IgD-negative memory B cell (primary cell): ENCODE measurements at regions not wholly inside any gene's neighbourhood (a gene's known extent, or its start where the extent isn't known, plus 50 kb on each side); places are given as distances from the start of the nearest gene placed in this dataset.

Experiments
- H3K27ac Mint-ChIP-seq, 3 donors: one replicate each; pipeline ENCODE4 v1.8.0; 2020 to 2022; ENCODE audit warnings: mild to moderate bottlenecking in 3 of 3, mixed read lengths in 3 of 3, moderate library complexity in 1 of 3
- H3K27me3 Mint-ChIP-seq: one replicate; pipeline ENCODE4 v1.8.0; 2021; ENCODE audit warnings: mixed read lengths
- H3K36me3 Mint-ChIP-seq: one replicate; pipeline ENCODE4 v1.8.0; 2020; ENCODE audit warnings: mild to moderate bottlenecking, mixed read lengths
- H3K4me1 Mint-ChIP-seq, 3 donors: one replicate each; pipeline ENCODE4 v1.8.0; 2020 to 2022; ENCODE audit warnings: mixed read lengths in 3 of 3, mild to moderate bottlenecking in 1 of 3
- H3K4me3 Mint-ChIP-seq, 4 donors: one replicate each; pipeline ENCODE4 v1.8.0; 2020 to 2022; ENCODE audit warnings: mild to moderate bottlenecking in 4 of 4, mixed read lengths in 4 of 4, moderate library complexity in 3 of 4
- H3K9me3 Mint-ChIP-seq, 3 donors: one replicate each; pipeline ENCODE4 v1.8.0; 2020 to 2021; ENCODE audit warnings: mixed read lengths in 3 of 3, mild to moderate bottlenecking in 1 of 3

DNA sequence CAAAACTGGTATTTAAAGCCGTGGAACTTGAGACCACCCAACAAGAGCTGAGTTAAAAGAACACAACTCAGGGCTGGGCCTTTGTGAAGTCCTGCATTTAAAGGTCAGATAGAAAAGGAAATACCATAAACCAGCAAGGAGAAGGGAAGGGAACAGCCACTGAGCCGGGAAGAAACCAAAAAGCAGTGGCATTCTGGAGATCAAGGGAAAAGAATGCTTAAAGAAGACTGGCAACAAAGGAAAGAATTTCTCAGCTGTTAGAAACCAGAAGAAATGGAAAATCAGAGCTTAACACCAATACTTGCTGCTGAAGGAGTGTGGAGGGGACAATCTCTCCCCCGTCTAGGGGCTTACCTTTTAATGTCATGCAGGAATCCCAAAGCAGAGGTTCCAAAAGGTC is 247.4 kb upstream of the CHRNA7 start:
- Mint-ChIP-seq H3K27ac (no peak overlapping the region), H3K36me3 (no peaks in the 10 kb centered on the region), H3K27me3 (peaks cover 1% of the 10 kb centered on the region), H3K4me3 (no peak overlapping the region), H3K9me3 (no peaks in the 10 kb centered on the region), H3K4me1 (no peaks in the 10 kb centered on the region)

- Mint-ChIP-seq H3K4me3 (no peak overlapping the region), H3K4me1 (no peaks in the 10 kb centered on the region), H3K27me3 (peaks cover 1% of the 10 kb centered on the region), H3K27ac (no peak overlapping the region), H3K9me3 (no peaks in the 10 kb centered on the region), H3K36me3 (no peaks in the 10 kb centered on the region)
Measured at GRCh38 chr15:31786360-31786759, 244.0 kb upstream of the CHRNA7 start.

DNA sequence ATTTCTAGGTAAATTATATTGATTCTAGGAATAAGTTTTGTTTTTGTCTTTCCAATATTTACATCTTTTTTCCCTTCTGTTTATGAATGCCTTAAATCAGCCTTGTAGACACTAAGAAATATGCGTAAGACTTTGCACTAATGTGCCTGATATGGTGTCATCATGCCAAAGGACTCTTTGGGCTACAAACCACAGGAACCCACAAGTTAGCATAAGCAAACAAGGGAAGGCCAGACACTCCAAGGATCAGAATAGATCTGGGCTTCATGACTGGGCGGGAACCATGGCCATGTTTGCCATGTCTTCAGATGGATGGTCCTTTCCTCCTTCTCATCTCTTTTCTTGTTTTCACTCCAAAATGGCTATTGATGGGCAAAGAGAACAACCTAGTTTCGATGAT is 242.2 kb upstream of the CHRNA7 start:
- H3K27me3 Mint-ChIP-seq, result peaks cover 4% of the 10 kb centered on the region
- H3K36me3 Mint-ChIP-seq, result no peaks in the 10 kb centered on the region
- no peaks in the 10 kb centered on the region for H3K4me1 Mint-ChIP-seq
- H3K9me3 Mint-ChIP-seq, result peaks cover 0 to 1% (median 0%) of the 10 kb centered on the region in 3 donors
- no peak overlapping the region for H3K4me3 Mint-ChIP-seq
- H3K27ac Mint-ChIP-seq, result no peak overlapping the region

DNA sequence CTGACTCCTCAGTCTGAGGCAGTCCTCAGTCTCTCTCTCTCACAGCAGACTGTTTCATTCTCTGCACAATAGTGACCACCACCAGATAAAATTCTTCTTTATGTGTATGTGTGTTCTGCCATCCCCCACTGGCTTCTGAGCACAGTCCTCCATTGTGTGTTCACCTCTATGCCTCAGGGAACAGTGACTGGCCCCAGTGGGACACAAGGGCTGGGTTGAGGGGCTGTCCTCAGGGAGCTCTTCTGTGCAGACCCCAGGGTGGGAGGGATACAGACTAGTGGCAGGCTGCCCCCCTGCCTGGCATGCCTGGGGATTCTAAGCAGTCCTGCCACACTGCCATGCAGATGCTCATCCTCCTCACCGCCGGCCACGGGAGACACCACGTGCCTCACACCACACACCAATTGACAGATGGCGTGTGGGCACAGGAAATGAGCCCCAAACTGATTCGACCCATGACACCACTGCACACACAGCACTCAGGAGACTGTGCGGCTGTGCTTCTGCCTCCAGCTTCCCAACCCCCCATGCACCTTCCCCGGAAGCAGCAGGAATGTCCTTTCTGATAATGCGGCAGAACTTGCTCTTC is 237.6 kb upstream of the CHRNA7 start:
- Mint-ChIP-seq H3K4me3 (no peak overlapping the region), H3K4me1 (no peaks in the 10 kb centered on the region), H3K27ac (no peak overlapping the region), H3K27me3 (peaks cover 3% of the 10 kb centered on the region), H3K9me3 (peaks cover 0 to 1% (median 0%) of the 10 kb centered on the region in 3 donors), H3K36me3 (no peaks in the 10 kb centered on the region)

DNA sequence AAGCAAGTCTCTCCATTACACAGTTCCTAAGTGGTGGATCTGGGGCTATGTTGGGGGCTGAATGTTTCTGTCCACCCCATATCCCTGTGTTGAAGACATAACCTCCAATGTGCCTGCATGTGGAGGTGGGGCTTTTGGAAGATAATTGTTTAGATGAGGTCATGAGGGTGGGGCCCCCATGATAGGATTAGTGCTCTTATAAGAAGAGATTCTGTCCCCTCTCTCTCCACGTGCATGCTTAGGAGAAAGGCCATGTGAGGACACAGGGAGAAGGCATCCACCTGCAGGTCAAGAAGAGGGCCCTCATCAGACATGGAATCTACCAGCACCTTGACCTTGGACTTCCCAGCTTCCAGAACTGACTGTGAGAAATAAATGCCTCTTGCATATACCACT is 231.0 kb upstream of the CHRNA7 start:
- H3K4me1 Mint-ChIP-seq, result no peaks in the 10 kb centered on the region
- no peak overlapping the region for H3K4me3 Mint-ChIP-seq
- no peaks in the 10 kb centered on the region for H3K9me3 Mint-ChIP-seq
- H3K27me3 Mint-ChIP-seq, result peaks cover 3% of the 10 kb centered on the region
- H3K27ac Mint-ChIP-seq, result no peak overlapping the region
- no peaks in the 10 kb centered on the region for H3K36me3 Mint-ChIP-seq

- H3K4me1 Mint-ChIP-seq, result no peaks in the 10 kb centered on the region
- no peak overlapping the region for H3K4me3 Mint-ChIP-seq
- no peaks in the 10 kb centered on the region for H3K9me3 Mint-ChIP-seq
- H3K27me3 Mint-ChIP-seq, result peaks cover 3% of the 10 kb centered on the region
- H3K36me3 Mint-ChIP-seq, result no peaks in the 10 kb centered on the region
- H3K27ac Mint-ChIP-seq, result no peak overlapping the region
Measured at GRCh38 chr15:31799715-31800321, 230.5 kb upstream of the CHRNA7 start.

GRCh38 chr15:31801152-31801551 is 229.2 kb upstream of the CHRNA7 start:
- no peak overlapping the region for H3K27ac Mint-ChIP-seq
- H3K27me3 Mint-ChIP-seq, result peaks cover 3% of the 10 kb centered on the region
- H3K9me3 Mint-ChIP-seq, result no peaks in the 10 kb centered on the region
- no peaks in the 10 kb centered on the region for H3K4me1 Mint-ChIP-seq
- no peaks in the 10 kb centered on the region for H3K36me3 Mint-ChIP-seq
- H3K4me3 Mint-ChIP-seq, result no peak overlapping the region

- Mint-ChIP-seq H3K27me3 (peaks cover 3% of the 10 kb centered on the region), H3K4me3 (no peak overlapping the region), H3K4me1 (no peaks in the 10 kb centered on the region), H3K9me3 (no peaks in the 10 kb centered on the region), H3K36me3 (no peaks in the 10 kb centered on the region), H3K27ac (no peak overlapping the region)
Measured at GRCh38 chr15:31802761-31803160, 227.6 kb upstream of the CHRNA7 start.

DNA sequence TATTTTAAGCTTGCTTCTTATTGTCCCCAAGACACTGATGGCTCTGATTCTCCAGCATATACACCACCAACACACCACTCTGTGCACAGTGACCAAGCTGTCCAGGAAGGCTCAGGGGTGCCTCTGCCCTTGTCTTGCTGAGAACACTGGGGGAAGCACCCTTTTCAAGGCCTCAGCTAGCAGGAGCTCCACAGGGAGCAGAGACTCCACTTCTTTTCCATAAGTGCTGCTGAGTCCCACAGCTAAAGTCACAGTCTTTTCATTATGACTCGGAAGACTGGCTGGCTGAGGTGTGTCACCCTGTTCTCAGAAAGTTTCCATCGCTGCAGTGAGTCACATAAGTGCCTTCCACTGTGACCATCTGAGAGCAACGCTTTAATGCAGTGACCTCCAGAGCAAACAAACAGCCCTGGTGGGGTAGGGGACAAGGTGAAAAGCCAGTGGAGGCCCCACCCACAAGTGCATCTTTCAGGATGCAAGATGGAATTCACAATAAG is 226.9 kb upstream of the CHRNA7 start:
- Mint-ChIP-seq H3K36me3 (no peaks in the 10 kb centered on the region), H3K9me3 (peaks cover 0 to 2% (median 0%) of the 10 kb centered on the region in 3 donors), H3K27ac (no peak overlapping the region), H3K27me3 (peaks cover 3% of the 10 kb centered on the region), H3K4me1 (no peaks in the 10 kb centered on the region), H3K4me3 (no peak overlapping the region)

GRCh38 chr15:31805090-31805662 is 225.1 kb upstream of the CHRNA7 start:
- no peak overlapping the region for H3K27ac Mint-ChIP-seq
- no peaks in the 10 kb centered on the region for H3K36me3 Mint-ChIP-seq

DNA sequence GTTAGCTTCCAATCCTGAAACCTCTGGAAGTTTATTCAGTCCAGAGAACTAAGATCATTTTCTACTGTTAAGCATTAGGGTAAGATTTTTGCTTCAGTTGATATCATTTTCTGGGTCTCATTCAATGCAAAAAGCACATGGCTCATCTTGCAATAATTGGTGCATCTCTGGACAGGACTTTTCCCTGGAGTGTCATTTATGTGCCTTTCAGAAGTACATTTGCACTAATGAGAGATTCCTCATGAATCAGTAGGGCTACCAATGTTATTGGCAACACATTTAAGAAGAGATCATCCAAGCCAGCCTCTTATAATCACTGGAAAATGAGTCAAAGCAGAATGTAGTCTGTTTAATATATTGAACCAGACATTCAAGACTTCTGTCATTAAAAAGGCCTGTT is 224.2 kb upstream of the CHRNA7 start:
- H3K27me3 Mint-ChIP-seq, result peaks cover 3% of the 10 kb centered on the region
- no peaks in the 10 kb centered on the region for H3K4me1 Mint-ChIP-seq
- peaks cover under 1% of the 10 kb centered on the region for H3K36me3 Mint-ChIP-seq
- H3K27ac Mint-ChIP-seq, result no peak overlapping the region
- no peak overlapping the region for H3K4me3 Mint-ChIP-seq
- H3K9me3 Mint-ChIP-seq, result peaks cover 0 to 2% (median 2%) of the 10 kb centered on the region in 3 donors

More at GRCh38 chr15:31805090-31805662, 225.1 kb upstream of the CHRNA7 start:
- peaks cover 3% of the 10 kb centered on the region for H3K27me3 Mint-ChIP-seq
- H3K9me3 Mint-ChIP-seq, result peaks cover 0 to 2% (median 1%) of the 10 kb centered on the region in 3 donors
- no peak overlapping the region for H3K4me3 Mint-ChIP-seq
- H3K4me1 Mint-ChIP-seq, result no peaks in the 10 kb centered on the region

- H3K4me1 Mint-ChIP-seq, result no peaks in the 10 kb centered on the region
- H3K9me3 Mint-ChIP-seq, result peaks cover 0 to 2% (median 2%) of the 10 kb centered on the region in 3 donors
- no peaks in the 10 kb centered on the region for H3K27me3 Mint-ChIP-seq
- peaks cover 2% of the 10 kb centered on the region for H3K36me3 Mint-ChIP-seq
- no peak overlapping the region for H3K4me3 Mint-ChIP-seq
- H3K27ac Mint-ChIP-seq, result no peak overlapping the region
Measured at GRCh38 chr15:31811641-31812040, 218.7 kb upstream of the CHRNA7 start.

DNA sequence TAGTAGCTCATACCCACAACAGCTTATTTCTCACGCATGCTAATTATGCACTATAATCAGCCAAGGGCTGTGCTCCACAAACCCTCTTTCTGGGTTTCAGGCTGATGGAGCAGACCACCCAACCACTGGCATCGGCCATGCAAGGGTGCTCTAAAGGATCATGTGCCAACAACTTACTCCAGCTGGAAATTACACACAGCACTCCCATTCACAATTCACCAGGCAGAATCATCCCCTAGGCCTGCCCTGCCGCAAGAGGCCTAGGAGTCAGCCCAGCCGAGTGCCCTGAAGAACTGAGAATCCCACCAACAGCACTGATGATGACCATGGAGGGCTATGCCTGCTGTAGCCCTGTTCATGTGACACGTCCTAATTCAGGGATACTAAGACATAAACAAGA is 216.2 kb upstream of the CHRNA7 start:
- H3K27me3 Mint-ChIP-seq, result no peaks in the 10 kb centered on the region
- H3K4me3 Mint-ChIP-seq, result no peak overlapping the region
- H3K9me3 Mint-ChIP-seq, result peaks cover 0 to 3% (median 0%) of the 10 kb centered on the region in 3 donors
- H3K27ac Mint-ChIP-seq, result no peak overlapping the region
- H3K36me3 Mint-ChIP-seq, result peaks cover 2% of the 10 kb centered on the region
- H3K4me1 Mint-ChIP-seq, result no peaks in the 10 kb centered on the region

- Mint-ChIP-seq H3K4me1 (no peaks in the 10 kb centered on the region), H3K36me3 (peaks cover 2% of the 10 kb centered on the region), H3K4me3 (no peak overlapping the region), H3K9me3 (peaks cover 0 to 1% (median 0%) of the 10 kb centered on the region in 3 donors), H3K27me3 (no peaks in the 10 kb centered on the region), H3K27ac (no peak overlapping the region)
Measured at GRCh38 chr15:31815411-31816155, 214.7 kb upstream of the CHRNA7 start.

DNA sequence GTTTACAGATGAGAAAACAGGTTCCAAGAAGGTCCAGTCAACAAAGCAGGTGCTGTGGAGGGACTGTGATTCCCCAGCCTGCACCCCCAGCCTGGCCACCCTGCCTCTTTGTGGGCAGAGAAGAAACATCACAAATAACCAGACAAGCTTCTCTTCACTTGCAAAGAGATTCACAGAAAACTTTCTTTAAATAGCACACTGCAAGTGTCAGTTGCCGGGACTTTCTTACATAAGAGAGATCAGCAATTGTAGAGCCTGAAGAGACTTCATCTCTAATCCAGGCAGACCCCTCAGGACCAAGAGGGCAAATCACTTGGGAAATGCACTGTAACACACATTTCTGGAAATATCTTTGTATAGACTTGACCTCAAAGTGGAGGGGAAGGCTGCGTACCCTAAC is 207.9 kb upstream of the CHRNA7 start:
- no peak overlapping the region for H3K27ac Mint-ChIP-seq
- no peaks in the 10 kb centered on the region for H3K9me3 Mint-ChIP-seq
- no peaks in the 10 kb centered on the region for H3K4me1 Mint-ChIP-seq
- no peaks in the 10 kb centered on the region for H3K36me3 Mint-ChIP-seq
- no peak overlapping the region for H3K4me3 Mint-ChIP-seq
- H3K27me3 Mint-ChIP-seq, result peaks cover 6% of the 10 kb centered on the region
